RWPE1 (cell line): ENCODE measurements at regions not wholly inside any gene's neighbourhood (a gene's known extent, or its start where the extent isn't known, plus 50 kb on each side); places are given as distances from the start of the nearest gene placed in this dataset.

Experiments used
- CTCF ChIA-PET: fragments of 350-600 bp; sonication (Branson Sonifier 250); formaldehyde crosslinking; extraction: SDS; loops from one replicate; lab custom pipeline; 2021; lab: Yijun Ruan, JAX
- POLR2A ChIA-PET: fragments of 400-600 bp; formaldehyde crosslinking; extraction: SDS; loops from one replicate; lab custom pipeline; 2020; ENCODE audit warnings: antibody characterized with exemption; ENCODE audit not compliant: low non-redundant PET; lab: Yijun Ruan, JAX
- DNase-seq: peaks from one replicate; pipeline ENCODE4 v3.0.0; 2012; ENCODE audit warnings: low spot score
- H3K27ac ChIP-seq: fragments of 450-650 bp; 2 replicates; pipeline ENCODE4 v1.5.1; 2017
- CTCF ChIP-seq: fragments of 450-650 bp; conservative IDR thresholded peaks from 2 replicates; pipeline ENCODE4 v1.5.1; 2017; ENCODE audit warnings: low read depth, mild to moderate bottlenecking

- CTCF ChIA-PET = no interaction called here
- POLR2A ChIA-PET = no interaction called here
- no peak for TF ChIP-seq CTCF
- H3K27ac ChIP-seq = no peak overlapping the region
- DNase-seq = no peak
Observed at GRCh38 chr5:155489949-155490348, 476.4 kb downstream of the KIF4B start.

- no peak for TF ChIP-seq CTCF
- DNase-seq = no peak
- ChIA-PET CTCF (no interaction called here), POLR2A (no interaction called here)
- no peak overlapping the region for H3K27ac ChIP-seq
Observed at GRCh38 chr5:155492191-155492590, 478.6 kb downstream of the KIF4B start.

- no peak for DNase-seq
- no peak overlapping the region for H3K27ac ChIP-seq
- ChIA-PET CTCF (no interaction called here), POLR2A (no interaction called here)
- TF ChIP-seq CTCF = no peak
Observed at GRCh38 chr5:155504606-155505005, 491.1 kb downstream of the KIF4B start.

- no peak for DNase-seq
- POLR2A ChIA-PET = no interaction called here
- CTCF ChIA-PET = interaction anchor here (0.7 kb wide), 1 partner anchor 931 kb away, joined by 4 read pairs; no protein-coding TSS in a partner anchor
- no peak for TF ChIP-seq CTCF
- H3K27ac ChIP-seq = no peak overlapping the region
Observed at GRCh38 chr5:155507363-155507762, 493.8 kb downstream of the KIF4B start.

GRCh38 chr5:155508673-155509072, 495.1 kb downstream of the KIF4B start:
- no peak overlapping the region for H3K27ac ChIP-seq
- POLR2A ChIA-PET = no interaction called here
- no peak for DNase-seq
- TF ChIP-seq CTCF = no peak
- CTCF ChIA-PET = interaction anchor here (0.8 to 1.1 kb wide), 2 partner anchors 10 to 167 kb away, joined by 3 to 4 read pairs; no protein-coding TSS in a partner anchor

GRCh38 chr5:155512329-155512728, 498.8 kb downstream of the KIF4B start:
- CTCF ChIA-PET = interaction anchor here (0.6 to 0.7 kb wide), 2 partner anchors 174 to 739 kb away, joined by 3 to 4 read pairs; no protein-coding TSS in a partner anchor
- no peak for TF ChIP-seq CTCF
- no peak overlapping the region for H3K27ac ChIP-seq
- DNase-seq = no peak
- POLR2A ChIA-PET = no interaction called here
